GM18502 (cell line): ENCODE measurements at regions not wholly inside any gene's neighbourhood (a gene's known extent, or its start where the extent isn't known, plus 50 kb on each side); places are given as distances from the start of the nearest gene placed in this dataset.
"Not testable (repeated sequence)": the region's sequence is repeated elsewhere in the genome, so short reads cannot be mapped to it uniquely, and the experiment has no call there.

Source experiments
- ATAC-seq: cut with Tn5 transposase; IDR thresholded peaks from one replicate; pipeline ENCODE4 v1.9.1; 2021; ENCODE audit warnings: mild to moderate bottlenecking; ENCODE audit not compliant: unreplicated experiment, poor library complexity

- ATAC-seq: no peak
Observed at GRCh38 chr7:119999738-120000475, 273.1 kb upstream of the KCND2 start.

- ATAC-seq: no peak
Observed at GRCh38 chr7:120005720-120006119, 267.3 kb upstream of the KCND2 start.

- not testable (repeated sequence) for ATAC-seq
Observed at GRCh38 chr7:120014301-120014700, 258.7 kb upstream of the KCND2 start.

- ATAC-seq: no peak
Observed at GRCh38 chr7:120014925-120015465, 258.0 kb upstream of the KCND2 start.

GRCh38 chr7:120021085-120021484 lies 251.9 kb upstream of the KCND2 start:
- ATAC-seq: no peak

GRCh38 chr7:120023494-120024167 lies 249.3 kb upstream of the KCND2 start:
- ATAC-seq: no peak

GRCh38 chr7:120028636-120029035 lies 244.3 kb upstream of the KCND2 start:
- ATAC-seq: no peak

- no peak for ATAC-seq
Observed at GRCh38 chr7:120030876-120031275, 242.1 kb upstream of the KCND2 start.

GRCh38 chr7:120033114-120033513 lies 239.9 kb upstream of the KCND2 start:
- no peak for ATAC-seq

- no peak for ATAC-seq
Observed at GRCh38 chr7:120039138-120039537, 233.8 kb upstream of the KCND2 start.

GRCh38 chr7:120041798-120042197 lies 231.2 kb upstream of the KCND2 start:
- no peak for ATAC-seq

- no peak for ATAC-seq
Observed at GRCh38 chr7:120043250-120043649, 229.7 kb upstream of the KCND2 start.

- no peak for ATAC-seq
Observed at GRCh38 chr7:120052884-120053382, 220.0 kb upstream of the KCND2 start.

- ATAC-seq: no peak
Observed at GRCh38 chr7:120053390-120053961, 219.5 kb upstream of the KCND2 start.

GRCh38 chr7:120054376-120055100 lies 218.4 kb upstream of the KCND2 start:
- no peak for ATAC-seq

GRCh38 chr7:120055300-120055699 lies 217.7 kb upstream of the KCND2 start:
- no peak for ATAC-seq

- no peak for ATAC-seq
Observed at GRCh38 chr7:120056227-120056626, 216.7 kb upstream of the KCND2 start.

GRCh38 chr7:120059641-120060040 lies 213.3 kb upstream of the KCND2 start:
- no peak for ATAC-seq

GRCh38 chr7:120060281-120060680 lies 212.7 kb upstream of the KCND2 start:
- ATAC-seq: no peak

GRCh38 chr7:120060875-120061274 lies 212.1 kb upstream of the KCND2 start:
- ATAC-seq: peak; percentile 52
